ENCODE measurements at regions not wholly inside any gene's neighbourhood (a gene's known extent, or its start where the extent isn't known, plus 50 kb on each side); places are given as distances from the start of the nearest gene placed in this dataset.

DNA sequence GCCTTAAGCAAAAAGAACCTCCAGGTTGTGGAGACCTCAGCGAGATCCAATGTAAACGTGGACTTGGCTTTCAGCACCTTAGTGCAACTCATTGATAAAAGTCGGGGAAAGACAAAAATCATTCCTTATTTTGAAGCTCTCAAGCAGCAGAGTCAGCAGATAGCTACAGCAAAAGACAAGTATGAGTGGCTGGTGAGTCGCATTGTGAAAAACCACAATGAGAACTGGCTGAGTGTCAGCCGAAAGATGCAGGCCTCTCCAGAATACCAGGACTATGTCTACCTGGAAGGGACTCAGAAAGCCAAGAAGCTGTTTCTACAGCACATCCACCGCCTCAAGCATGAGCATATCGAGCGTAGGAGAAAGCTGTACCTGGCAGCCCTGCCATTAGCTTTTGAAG, 58.5 kb downstream of the ARHGAP35 start:
- TF ChIP-seq, protein P1, sequence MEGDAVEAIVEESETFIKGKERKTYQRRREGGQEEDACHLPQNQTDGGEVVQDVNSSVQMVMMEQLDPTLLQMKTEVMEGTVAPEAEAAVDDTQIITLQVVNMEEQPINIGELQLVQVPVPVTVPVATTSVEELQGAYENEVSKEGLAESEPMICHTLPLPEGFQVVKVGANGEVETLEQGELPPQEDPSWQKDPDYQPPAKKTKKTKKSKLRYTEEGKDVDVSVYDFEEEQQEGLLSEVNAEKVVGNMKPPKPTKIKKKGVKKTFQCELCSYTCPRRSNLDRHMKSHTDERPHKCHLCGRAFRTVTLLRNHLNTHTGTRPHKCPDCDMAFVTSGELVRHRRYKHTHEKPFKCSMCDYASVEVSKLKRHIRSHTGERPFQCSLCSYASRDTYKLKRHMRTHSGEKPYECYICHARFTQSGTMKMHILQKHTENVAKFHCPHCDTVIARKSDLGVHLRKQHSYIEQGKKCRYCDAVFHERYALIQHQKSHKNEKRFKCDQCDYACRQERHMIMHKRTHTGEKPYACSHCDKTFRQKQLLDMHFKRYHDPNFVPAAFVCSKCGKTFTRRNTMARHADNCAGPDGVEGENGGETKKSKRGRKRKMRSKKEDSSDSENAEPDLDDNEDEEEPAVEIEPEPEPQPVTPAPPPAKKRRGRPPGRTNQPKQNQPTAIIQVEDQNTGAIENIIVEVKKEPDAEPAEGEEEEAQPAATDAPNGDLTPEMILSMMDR (optimal IDR thresholded peaks at IDR 0.05 in 1 of 3, IDR thresholded peaks at IDR 0.05 in 1 of 3, conservative IDR thresholded peaks at IDR 0.05 in 1 of 3; ENCODE audit: extremely low read depth in 1 of 3, insufficient read depth in 2 of 3, low read length in 3 of 3) = no peak
- TF ChIP-seq EZH2 (IDR thresholded peaks at IDR 0.05; ENCODE audit: low read length) = no peak

Measured in keratinocyte (primary cell).